GM18508 (cell line): ENCODE measurements at regions not wholly inside any gene's neighbourhood (a gene's known extent, or its start where the extent isn't known, plus 50 kb on each side); places are given as distances from the start of the nearest gene placed in this dataset.

ENCODE experiments used
- ATAC-seq: cut with Tn5 transposase; IDR thresholded peaks from one replicate; pipeline ENCODE4 v1.9.1; 2021; ENCODE audit warnings: moderate number of reproducible peaks; ENCODE audit not compliant: insufficient read depth, unreplicated experiment

GRCh38 chr1:222084996-222085395 lies 343.1 kb upstream of the DUSP10 start:
- no peak for ATAC-seq

GRCh38 chr1:222084048-222084447 lies 342.2 kb upstream of the DUSP10 start:
- ATAC-seq: no peak

GRCh38 chr1:222081859-222082258 lies 340.0 kb upstream of the DUSP10 start:
- ATAC-seq: no peak

GRCh38 chr1:222079566-222079965 lies 337.7 kb upstream of the DUSP10 start:
- ATAC-seq: no peak

- no peak for ATAC-seq
Measured at GRCh38 chr1:222077206-222077605, 335.3 kb upstream of the DUSP10 start.

GRCh38 chr1:222074317-222074716 lies 332.4 kb upstream of the DUSP10 start:
- ATAC-seq: no peak

- no peak for ATAC-seq
Measured at GRCh38 chr1:222073307-222073995, 331.6 kb upstream of the DUSP10 start.

- ATAC-seq: no peak
Measured at GRCh38 chr1:222071387-222071786, 329.5 kb upstream of the DUSP10 start.

- no peak for ATAC-seq
Measured at GRCh38 chr1:222068937-222069336, 327.0 kb upstream of the DUSP10 start.

GRCh38 chr1:222068101-222068500 lies 326.2 kb upstream of the DUSP10 start:
- ATAC-seq: no peak

- ATAC-seq: no peak
Measured at GRCh38 chr1:222066539-222066938, 324.6 kb upstream of the DUSP10 start.

- ATAC-seq: no peak
Measured at GRCh38 chr1:222065234-222065633, 323.3 kb upstream of the DUSP10 start.

GRCh38 chr1:222064388-222065211 lies 322.7 kb upstream of the DUSP10 start:
- ATAC-seq: no peak

- no peak for ATAC-seq
Measured at GRCh38 chr1:222062640-222063039, 320.8 kb upstream of the DUSP10 start.

- no peak for ATAC-seq
Measured at GRCh38 chr1:222061711-222062359, 319.9 kb upstream of the DUSP10 start.

GRCh38 chr1:222060210-222060916 lies 318.5 kb upstream of the DUSP10 start:
- no peak for ATAC-seq

GRCh38 chr1:222058249-222058648 lies 316.4 kb upstream of the DUSP10 start:
- no peak for ATAC-seq

- ATAC-seq: no peak
Measured at GRCh38 chr1:222057162-222057561, 315.3 kb upstream of the DUSP10 start.

- no peak for ATAC-seq
Measured at GRCh38 chr1:222054416-222054815, 312.5 kb upstream of the DUSP10 start.

GRCh38 chr1:222053790-222054294 lies 312.0 kb upstream of the DUSP10 start:
- ATAC-seq: no peak
